HFFc6 (cell line): ENCODE measurements at regions not wholly inside any gene's neighbourhood (a gene's known extent, or its start where the extent isn't known, plus 50 kb on each side); places are given as distances from the start of the nearest gene placed in this dataset.

Experiments used
- DNase-seq: peaks from one replicate; pipeline ENCODE4 v3.0.0-alpha.2; 2018
- H3K27ac Mint-ChIP-seq: 2 replicates; pipeline ENCODE4 v1.8.0; 2020; ENCODE audit warnings: mild to moderate bottlenecking, mixed read lengths
- H3K27me3 Mint-ChIP-seq: 2 replicates; pipeline ENCODE4 v1.8.0; 2021; ENCODE audit warnings: mild to moderate bottlenecking, moderate library complexity, mixed read lengths; ENCODE audit not compliant: insufficient read depth
- H3K36me3 Mint-ChIP-seq: 2 replicates; pipeline ENCODE4 v1.8.0; 2021; ENCODE audit warnings: low read depth, mixed read lengths
- H3K4me1 Mint-ChIP-seq: 2 replicates; pipeline ENCODE4 v1.8.0; 2020; ENCODE audit warnings: low read depth, mixed read lengths
- H3K4me3 Mint-ChIP-seq: 2 replicates; pipeline ENCODE4 v1.8.0; 2020; ENCODE audit warnings: mild to moderate bottlenecking, moderate library complexity, mixed read lengths
- H3K9me3 Mint-ChIP-seq: 2 replicates; pipeline ENCODE4 v1.8.0; 2020; ENCODE audit warnings: mild to moderate bottlenecking, mixed read lengths
- CTCF ChIP-seq: fragments of 200-600 bp; sonication (generic); IDR thresholded peaks from 2 replicates; pipeline ENCODE4 v1.5.0; 2021; ENCODE audit warnings: antibody characterized with exemption, mild to moderate bottlenecking

- Mint-ChIP-seq H3K4me1 (no peaks in the 10 kb centered on the region), H3K27ac (no peak overlapping the region), H3K36me3 (no peaks in the 10 kb centered on the region; the same call in 1 of the 2 replicates), H3K4me3 (no peak overlapping the region), H3K9me3 (peaks cover 11% of the 10 kb centered on the region), H3K27me3 (no peaks in the 10 kb centered on the region)
- no peak for DNase-seq
- TF ChIP-seq CTCF = no peak
These were observed 533.9 kb upstream of the NUDT12 start for GRCh38 chr5:104096451-104096850.

- H3K4me3 Mint-ChIP-seq = no peak overlapping the region
- no peak for DNase-seq
- H3K36me3 Mint-ChIP-seq = no peaks in the 10 kb centered on the region; the same call in 1 of the 2 replicates
- no peaks in the 10 kb centered on the region for H3K27me3 Mint-ChIP-seq
- TF ChIP-seq CTCF = no peak
- peaks cover 11% of the 10 kb centered on the region for H3K9me3 Mint-ChIP-seq
- no peaks in the 10 kb centered on the region for H3K4me1 Mint-ChIP-seq
- H3K27ac Mint-ChIP-seq = no peak overlapping the region
These were observed 532.9 kb upstream of the NUDT12 start for GRCh38 chr5:104095527-104095926.

- H3K27me3 Mint-ChIP-seq = no peaks in the 10 kb centered on the region
- no peaks in the 10 kb centered on the region for H3K36me3 Mint-ChIP-seq
- H3K4me3 Mint-ChIP-seq = no peak overlapping the region
- no peaks in the 10 kb centered on the region for H3K4me1 Mint-ChIP-seq
- H3K27ac Mint-ChIP-seq = no peak overlapping the region
- no peak for TF ChIP-seq CTCF
- H3K9me3 Mint-ChIP-seq = peaks cover 14% of the 10 kb centered on the region
- DNase-seq = no peak
These were observed 526.5 kb upstream of the NUDT12 start for GRCh38 chr5:104088876-104089778.

GRCh38 chr5:104084896-104085295, 522.3 kb upstream of the NUDT12 start:
- Mint-ChIP-seq H3K4me1 (no peaks in the 10 kb centered on the region), H3K27me3 (no peaks in the 10 kb centered on the region), H3K9me3 (peaks cover 25% of the 10 kb centered on the region), H3K36me3 (no peaks in the 10 kb centered on the region), H3K27ac (no peak overlapping the region), H3K4me3 (no peak overlapping the region)
- DNase-seq = no peak
- no peak for TF ChIP-seq CTCF

GRCh38 chr5:104082754-104083153, 520.2 kb upstream of the NUDT12 start:
- TF ChIP-seq CTCF = no peak
- no peaks in the 10 kb centered on the region for H3K36me3 Mint-ChIP-seq
- no peaks in the 10 kb centered on the region for H3K4me1 Mint-ChIP-seq
- no peak overlapping the region for H3K4me3 Mint-ChIP-seq
- H3K27me3 Mint-ChIP-seq = no peaks in the 10 kb centered on the region
- no peak for DNase-seq
- H3K27ac Mint-ChIP-seq = no peak overlapping the region
- peaks cover 12% of the 10 kb centered on the region for H3K9me3 Mint-ChIP-seq
